ENCODE measurements at regions not wholly inside any gene's neighbourhood (a gene's known extent, or its start where the extent isn't known, plus 50 kb on each side); places are given as distances from the start of the nearest gene placed in this dataset.

DNA sequence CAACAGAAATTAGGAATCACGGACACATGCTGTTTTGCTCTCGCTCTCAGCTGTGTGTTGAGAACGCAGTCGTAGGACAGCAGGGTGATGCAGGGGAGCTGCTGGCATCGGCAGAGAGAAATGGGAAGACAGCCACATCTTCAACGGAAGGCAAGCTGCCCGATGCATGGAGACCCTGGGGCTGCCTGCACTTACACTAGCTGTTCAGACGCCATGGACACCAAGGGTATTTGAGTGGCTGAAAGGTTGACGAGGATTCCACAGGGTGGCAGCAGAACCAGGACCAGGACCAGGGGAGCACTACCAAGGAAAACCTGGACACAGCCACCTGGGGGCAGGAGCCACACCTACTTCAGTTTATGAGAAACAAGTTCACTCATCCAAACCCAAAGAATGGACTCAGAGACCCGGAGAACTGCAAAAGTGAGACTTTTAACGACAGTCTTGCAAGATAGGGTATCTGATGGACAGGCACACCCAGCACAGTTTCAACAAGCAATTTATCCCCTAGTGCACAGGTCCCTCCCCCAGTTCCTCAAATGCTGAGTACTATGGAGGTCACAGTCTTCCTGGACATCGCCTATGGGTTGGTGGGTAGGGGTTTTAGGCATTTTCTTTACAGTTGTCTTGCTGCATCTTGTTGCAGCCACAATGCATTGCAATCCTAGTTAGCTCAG lies 56.3 kb upstream of the ENTPD6 start:
- Histone ChIP-seq H3K4me1 (ENCODE audit: control insufficient read depth in 2 of 3, insufficient read depth in 2 of 3, low read depth in 1 of 3, low read length in 3 of 3) (no peaks in the 10 kb centered on the region), H3K36me3 (ENCODE audit: control insufficient read depth in 2 of 3, insufficient read depth in 3 of 3, low read length in 3 of 3) (no peaks in the 10 kb centered on the region), H3K9ac (ENCODE audit: low read length in 3 of 3) (no peak overlapping the region), H3K4me3 (ENCODE audit: low read length in 3 of 3) (no peak overlapping the region), H3K9me3 (ENCODE audit: control insufficient read depth in 2 of 3, insufficient read depth in 1 of 3, low read length in 3 of 3) (peaks cover 0 to 1% (median 0%) of the 10 kb centered on the region in 3 donors), H3K27me3 (ENCODE audit: control insufficient read depth, insufficient read depth, low read length) (no peaks in the 10 kb centered on the region), H3K27ac (ENCODE audit: low read depth in 2 of 2, low read length in 2 of 2) (no peak overlapping the region)
- TF ChIP-seq CTCF (IDR thresholded peaks at IDR 0.05; ENCODE audit: borderline replicate concordance, extremely low read depth, insufficient read depth), result peak; percentile 13
- DNase-seq (peak in 1 of 5 donors; percentile 15), FAIRE-seq (no peak)
- intact Hi-C loops (cut with DNase I), result no loop called here

DNA sequence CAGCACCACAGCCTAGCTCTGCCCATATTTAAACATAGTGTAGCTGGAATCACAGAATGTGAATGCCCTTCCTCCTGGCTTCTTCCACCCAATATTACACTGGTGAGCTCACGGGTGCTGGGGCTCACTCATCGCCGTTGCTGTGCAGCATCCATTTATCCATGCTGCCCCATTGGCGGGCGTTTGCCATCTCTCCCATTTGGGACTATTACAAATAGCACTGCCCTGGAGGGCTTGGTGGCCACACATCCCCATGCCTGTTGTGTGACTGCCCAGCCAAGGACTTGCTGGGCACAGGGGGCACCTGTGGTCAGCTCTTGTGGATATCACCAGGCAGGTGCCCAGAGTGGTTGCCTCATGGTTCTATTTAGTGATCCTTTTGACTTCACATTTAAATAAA lies 54.5 kb upstream of the ENTPD6 start:
- no peak for FAIRE-seq

GRCh38 chr20:25142435-25142834 lies 53.1 kb upstream of the ENTPD6 start:
- no peak overlapping the region for H3K4me3 ChIP-seq (ENCODE audit: low read length in 3 of 3)
- intact Hi-C loops (cut with DNase I), result no loop called here
- FAIRE-seq (no peak), DNase-seq (no peak)
- no peak overlapping the region for H3K27ac ChIP-seq (ENCODE audit: low read depth in 2 of 2, low read length in 2 of 2)
- no peaks in the 10 kb centered on the region for H3K4me1 ChIP-seq (ENCODE audit: control insufficient read depth in 2 of 3, insufficient read depth in 2 of 3, low read depth in 1 of 3, low read length in 3 of 3)
- H3K36me3 ChIP-seq (ENCODE audit: control insufficient read depth in 2 of 3, insufficient read depth in 3 of 3, low read length in 3 of 3), result no peaks in the 10 kb centered on the region
- no peaks in the 10 kb centered on the region for H3K27me3 ChIP-seq (ENCODE audit: control insufficient read depth, insufficient read depth, low read length)
- TF ChIP-seq CTCF (IDR thresholded peaks at IDR 0.05; ENCODE audit: borderline replicate concordance, extremely low read depth, insufficient read depth), result no peak
- no peak overlapping the region for H3K9ac ChIP-seq (ENCODE audit: low read length in 3 of 3)
- no peaks in the 10 kb centered on the region for H3K9me3 ChIP-seq (ENCODE audit: control insufficient read depth in 2 of 3, insufficient read depth in 1 of 3, low read length in 3 of 3)

More for the DNA sequence above, 54.5 kb upstream of the ENTPD6 start:
- H3K9ac ChIP-seq (ENCODE audit: low read length in 3 of 3), result no peak overlapping the region
- DNase-seq, result no peak
- no peaks in the 10 kb centered on the region for H3K27me3 ChIP-seq (ENCODE audit: control insufficient read depth, insufficient read depth, low read length)
- H3K9me3 ChIP-seq (ENCODE audit: control insufficient read depth in 2 of 3, insufficient read depth in 1 of 3, low read length in 3 of 3), result peaks cover 0 to 1% (median 0%) of the 10 kb centered on the region in 3 donors
- no peaks in the 10 kb centered on the region for H3K4me1 ChIP-seq (ENCODE audit: control insufficient read depth in 2 of 3, insufficient read depth in 2 of 3, low read depth in 1 of 3, low read length in 3 of 3)
- H3K4me3 ChIP-seq (ENCODE audit: low read length in 3 of 3), result no peak overlapping the region
- no peak for TF ChIP-seq CTCF (IDR thresholded peaks at IDR 0.05; ENCODE audit: borderline replicate concordance, extremely low read depth, insufficient read depth)
- intact Hi-C loops (cut with DNase I), result no loop called here
- no peak overlapping the region for H3K27ac ChIP-seq (ENCODE audit: low read depth in 2 of 2, low read length in 2 of 2)
- no peaks in the 10 kb centered on the region for H3K36me3 ChIP-seq (ENCODE audit: control insufficient read depth in 2 of 3, insufficient read depth in 3 of 3, low read length in 3 of 3)

DNA sequence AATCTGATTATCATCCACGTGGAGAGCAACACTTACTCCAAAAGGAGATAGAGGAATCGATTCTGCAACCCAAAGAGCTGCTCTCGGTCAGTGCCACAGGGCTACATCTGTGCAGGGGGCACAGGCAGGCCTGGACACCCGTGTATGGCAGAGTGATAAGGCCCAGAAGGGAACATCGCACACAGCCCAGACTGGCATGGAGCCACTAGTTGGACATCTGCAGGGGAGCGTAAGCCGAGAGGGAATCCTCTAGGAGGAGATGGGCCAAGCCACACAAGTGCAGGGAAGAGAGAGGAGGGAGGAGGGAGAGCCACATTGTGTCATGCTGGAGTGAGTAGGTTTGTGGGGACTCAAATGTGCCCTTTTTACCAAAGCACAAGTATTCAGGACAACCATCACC lies 50.4 kb upstream of the ENTPD6 start:
- Histone ChIP-seq H3K36me3 (ENCODE audit: control insufficient read depth in 2 of 3, insufficient read depth in 3 of 3, low read length in 3 of 3) (no peaks in the 10 kb centered on the region), H3K27ac (ENCODE audit: low read depth in 2 of 2, low read length in 2 of 2) (no peak overlapping the region), H3K4me3 (ENCODE audit: low read length in 3 of 3) (no peak overlapping the region), H3K9me3 (ENCODE audit: control insufficient read depth in 2 of 3, insufficient read depth in 1 of 3, low read length in 3 of 3) (no peaks in the 10 kb centered on the region), H3K27me3 (ENCODE audit: control insufficient read depth, insufficient read depth, low read length) (peaks cover 4% of the 10 kb centered on the region), H3K4me1 (ENCODE audit: control insufficient read depth in 2 of 3, insufficient read depth in 2 of 3, low read depth in 1 of 3, low read length in 3 of 3) (peaks cover 0 to 6% (median 0%) of the 10 kb centered on the region in 3 donors), H3K9ac (ENCODE audit: low read length in 3 of 3) (no peak overlapping the region)
- TF ChIP-seq CTCF (IDR thresholded peaks at IDR 0.05; ENCODE audit: borderline replicate concordance, extremely low read depth, insufficient read depth), result no peak
- FAIRE-seq (no peak), DNase-seq (no peak)
- intact Hi-C loops (cut with DNase I), result no loop called here

Data from kidney (tissue), 13 donors.